NCI-H510A (cell line): ENCODE measurements at regions not wholly inside any gene's neighbourhood (a gene's known extent, or its start where the extent isn't known, plus 50 kb on each side); places are given as distances from the start of the nearest gene placed in this dataset.

Source experiments
- DNase-seq: peaks from one replicate; lab custom pipeline; 2025; lab: John Stamatoyannopoulos, UW

GRCh38 chr18:39909706-39910105, 2045.3 kb upstream of the PIK3C3 start:
- DNase-seq: peak; percentile 12

- no peak for DNase-seq
Observed at GRCh38 chr18:39886136-39886535, 2068.9 kb upstream of the PIK3C3 start.

- no peak for DNase-seq
Observed at GRCh38 chr18:39872651-39873050, 2082.4 kb upstream of the PIK3C3 start.

GRCh38 chr18:39871961-39872360, 2083.1 kb upstream of the PIK3C3 start:
- DNase-seq: no peak

- DNase-seq: no peak
Observed at GRCh38 chr18:39870591-39870990, 2084.4 kb upstream of the PIK3C3 start.

GRCh38 chr18:39863916-39864315, 2091.1 kb upstream of the PIK3C3 start:
- no peak for DNase-seq

- DNase-seq: no peak
Observed at GRCh38 chr18:39862341-39862740, 2092.7 kb upstream of the PIK3C3 start.

- no peak for DNase-seq
Observed at GRCh38 chr18:39854291-39854690, 2100.7 kb upstream of the PIK3C3 start.

- no peak for DNase-seq
Observed at GRCh38 chr18:39846265-39846664, 2108.8 kb upstream of the PIK3C3 start.

GRCh38 chr18:39845631-39846030, 2109.4 kb upstream of the PIK3C3 start:
- no peak for DNase-seq

- no peak for DNase-seq
Observed at GRCh38 chr18:39845106-39845505, 2109.9 kb upstream of the PIK3C3 start.

GRCh38 chr18:39843546-39843945, 2111.5 kb upstream of the PIK3C3 start:
- DNase-seq: no peak

GRCh38 chr18:39842366-39842914, 2112.6 kb upstream of the PIK3C3 start:
- no peak for DNase-seq

- DNase-seq: peak; percentile 60
Observed at GRCh38 chr18:39841482-39842365, 2113.3 kb upstream of the PIK3C3 start.

GRCh38 chr18:39840856-39841481, 2114.1 kb upstream of the PIK3C3 start:
- DNase-seq: no peak

- no peak for DNase-seq
Observed at GRCh38 chr18:39840406-39840805, 2114.6 kb upstream of the PIK3C3 start.

GRCh38 chr18:39839782-39840181, 2115.3 kb upstream of the PIK3C3 start:
- DNase-seq: no peak

- no peak for DNase-seq
Observed at GRCh38 chr18:39838831-39839230, 2116.2 kb upstream of the PIK3C3 start.

- no peak for DNase-seq
Observed at GRCh38 chr18:39835303-39836030, 2119.6 kb upstream of the PIK3C3 start.

GRCh38 chr18:39834636-39835035, 2120.4 kb upstream of the PIK3C3 start:
- DNase-seq: no peak

GRCh38 chr18:39825485-39826150, 2129.4 kb upstream of the PIK3C3 start:
- DNase-seq: no peak

GRCh38 chr18:39806525-39806924, 2148.5 kb upstream of the PIK3C3 start:
- no peak for DNase-seq
